GM18517 (cell line): ENCODE measurements at regions not wholly inside any gene's neighbourhood (a gene's known extent, or its start where the extent isn't known, plus 50 kb on each side); places are given as distances from the start of the nearest gene placed in this dataset.
"Not testable (repeated sequence)": the region's sequence is repeated elsewhere in the genome, so short reads cannot be mapped to it uniquely, and the experiment has no call there.

ENCODE experiments used
- ATAC-seq: cut with Tn5 transposase; IDR thresholded peaks from one replicate; pipeline ENCODE4 v1.9.1; 2021; ENCODE audit warnings: mild to moderate bottlenecking, moderate library complexity; ENCODE audit not compliant: unreplicated experiment

DNA sequence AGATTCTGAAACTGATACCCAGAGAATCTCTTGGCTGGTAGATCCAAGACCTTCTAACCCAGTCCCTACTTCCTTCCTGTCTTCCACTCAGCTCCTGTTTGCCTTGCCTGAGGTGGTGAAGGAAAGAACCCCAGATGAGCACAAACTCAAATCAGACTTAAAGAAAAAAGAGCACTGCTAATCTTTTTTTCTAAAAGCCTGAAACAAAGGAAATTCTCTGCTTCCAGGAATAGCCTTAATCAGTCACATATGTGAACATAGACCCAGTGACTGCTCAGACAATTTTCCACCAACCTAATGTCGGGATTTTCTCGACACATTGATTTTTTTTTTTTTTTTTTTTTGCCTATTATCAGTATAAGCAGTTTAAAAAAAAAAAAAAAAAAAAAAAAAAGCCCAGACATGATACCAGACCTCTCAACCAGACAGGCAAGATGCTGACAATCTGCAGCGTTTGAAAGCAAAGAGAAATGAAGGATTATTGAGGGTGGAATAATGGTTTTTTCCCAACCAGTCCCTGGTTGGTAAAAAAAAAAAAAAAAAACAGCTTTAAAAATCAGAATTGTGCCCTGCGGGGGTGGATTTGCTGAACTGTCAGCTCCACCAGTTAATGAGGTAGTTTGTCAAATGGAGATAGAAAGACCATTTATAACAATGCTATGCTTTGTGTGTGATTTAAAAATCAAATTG lies 256.8 kb upstream of the RARB start:
- no peak for ATAC-seq

DNA sequence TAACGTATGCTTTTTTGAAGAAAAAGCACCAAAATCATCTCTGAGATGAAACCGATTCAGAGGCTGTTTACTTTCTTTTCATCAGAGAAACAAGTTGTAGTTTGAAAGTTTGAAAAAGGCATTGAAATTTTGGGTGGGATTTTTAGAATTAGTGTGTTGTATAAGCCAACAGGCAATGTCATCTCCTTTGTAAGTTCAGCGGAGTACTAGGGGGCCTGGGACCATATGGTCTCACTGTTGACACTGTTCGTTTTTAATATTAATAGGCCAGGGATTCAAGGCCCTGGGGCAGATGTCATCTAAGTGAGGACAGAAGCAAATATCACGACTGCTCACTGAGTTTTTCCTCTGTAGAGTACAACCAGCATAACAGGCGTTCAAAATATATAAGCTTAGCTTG lies 256.2 kb upstream of the RARB start:
- ATAC-seq: no peak

DNA sequence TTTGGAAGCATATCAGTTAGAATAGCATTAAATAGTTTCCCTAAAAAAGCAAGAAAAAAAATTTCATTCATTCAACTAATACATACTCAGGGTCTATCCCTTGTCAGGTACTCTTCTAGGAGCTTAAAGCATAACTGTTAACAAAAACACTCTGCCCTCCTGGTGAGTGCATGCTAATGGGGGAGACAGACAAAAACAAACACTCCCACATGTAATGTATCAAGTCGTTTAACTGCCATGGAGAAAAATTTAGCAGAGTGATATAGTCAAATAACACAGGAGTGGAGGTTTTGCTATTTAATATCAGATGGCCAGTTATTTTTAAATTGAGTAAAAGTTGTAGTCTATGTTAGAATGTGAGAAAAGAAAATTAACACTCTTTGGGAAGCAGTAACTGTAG lies 254.5 kb upstream of the RARB start:
- no peak for ATAC-seq

DNA sequence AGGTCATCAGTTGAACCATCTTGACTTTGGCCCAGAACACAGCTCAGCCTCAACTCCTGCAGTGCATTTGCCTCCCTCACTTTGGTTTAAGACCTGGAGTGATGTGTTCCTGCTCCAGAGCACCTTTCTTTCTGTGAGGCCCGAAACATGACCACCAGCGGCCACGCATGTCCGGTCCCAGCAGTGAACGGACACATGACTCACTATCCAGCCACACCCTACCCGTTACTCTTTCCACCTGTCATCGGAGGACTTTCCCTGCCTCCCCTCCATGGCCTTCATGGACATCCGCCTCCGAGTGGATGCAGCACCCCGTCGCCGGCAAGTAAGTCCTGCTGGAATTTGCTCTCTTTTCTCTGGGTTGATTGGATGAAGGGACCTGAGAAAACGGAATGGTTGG lies 253.8 kb upstream of the RARB start:
- no peak for ATAC-seq

DNA sequence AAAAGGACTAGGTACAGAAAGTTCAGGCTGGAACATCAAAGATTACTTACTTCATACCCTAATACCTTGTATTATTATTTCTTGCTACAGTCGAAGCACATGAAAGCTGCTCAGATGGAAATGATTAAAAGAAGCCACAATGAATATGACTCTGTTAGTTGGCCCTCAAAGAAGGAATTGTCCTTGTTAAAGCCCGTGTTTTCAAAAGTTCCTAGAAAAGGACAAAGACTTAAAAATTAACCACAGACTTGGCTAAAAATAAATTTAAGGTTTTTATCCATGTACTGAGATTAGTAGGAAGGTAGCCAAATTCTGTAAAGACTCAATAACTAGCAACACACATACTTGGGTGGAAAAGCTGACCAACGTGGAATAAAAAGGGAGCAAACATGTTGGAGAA lies 251.0 kb upstream of the RARB start:
- no peak for ATAC-seq

DNA sequence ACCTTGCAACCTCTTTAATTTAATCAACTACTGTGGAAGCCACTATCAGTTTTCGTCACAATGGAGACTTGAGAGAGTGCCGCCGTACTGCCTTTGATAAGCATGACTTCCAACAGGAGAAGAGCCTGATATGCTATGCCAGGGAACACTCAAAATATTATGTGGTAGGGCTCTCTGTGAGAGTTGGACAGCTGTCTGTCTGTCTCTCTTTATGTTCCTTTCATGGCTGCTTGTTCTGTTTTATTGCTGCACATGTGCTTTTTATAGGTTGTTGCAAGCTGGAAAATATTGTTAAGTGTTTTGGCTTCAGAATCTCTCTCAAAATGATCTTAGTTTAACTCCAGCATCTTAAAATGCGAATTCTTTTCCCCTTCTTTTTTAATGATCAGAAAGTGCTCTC lies 249.4 kb upstream of the RARB start:
- ATAC-seq: no peak

DNA sequence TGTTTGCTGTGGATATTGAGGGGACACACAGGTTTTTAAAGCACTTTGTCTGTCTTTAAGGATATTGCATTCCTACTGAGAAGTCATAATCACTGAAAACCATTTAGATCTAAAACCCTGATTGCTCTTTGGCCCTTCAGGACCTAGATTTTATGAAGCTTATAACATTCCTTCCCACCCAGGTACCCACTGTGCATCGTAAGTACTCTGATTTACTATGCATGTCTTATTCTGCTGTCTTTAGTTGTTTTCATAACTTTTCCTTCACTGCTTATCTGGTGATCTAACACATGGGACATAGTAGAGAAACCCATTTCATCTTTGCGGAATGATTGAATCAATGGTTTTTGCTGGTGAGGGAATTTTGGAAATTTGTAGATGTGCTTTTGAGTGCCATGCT lies 247.0 kb upstream of the RARB start:
- no peak for ATAC-seq

DNA sequence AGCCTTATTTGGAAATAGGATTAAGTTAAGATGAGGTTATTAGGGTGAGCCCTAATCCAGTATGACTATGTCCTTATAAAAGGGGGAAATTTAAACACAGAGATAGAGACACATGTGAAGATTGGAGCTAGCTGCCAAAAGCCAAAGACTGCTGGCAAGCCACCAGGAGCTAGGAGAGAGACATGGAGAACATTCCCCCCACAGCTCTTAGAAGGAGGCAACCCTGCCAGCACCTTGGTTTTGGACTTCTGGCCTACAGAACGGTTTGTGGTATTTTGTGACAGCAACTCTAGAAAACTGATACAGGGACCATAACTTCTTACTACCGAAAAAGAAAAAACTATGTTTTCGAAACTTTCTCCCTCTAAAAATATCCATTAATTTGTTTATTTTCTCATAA lies 245.3 kb upstream of the RARB start:
- no peak for ATAC-seq

DNA sequence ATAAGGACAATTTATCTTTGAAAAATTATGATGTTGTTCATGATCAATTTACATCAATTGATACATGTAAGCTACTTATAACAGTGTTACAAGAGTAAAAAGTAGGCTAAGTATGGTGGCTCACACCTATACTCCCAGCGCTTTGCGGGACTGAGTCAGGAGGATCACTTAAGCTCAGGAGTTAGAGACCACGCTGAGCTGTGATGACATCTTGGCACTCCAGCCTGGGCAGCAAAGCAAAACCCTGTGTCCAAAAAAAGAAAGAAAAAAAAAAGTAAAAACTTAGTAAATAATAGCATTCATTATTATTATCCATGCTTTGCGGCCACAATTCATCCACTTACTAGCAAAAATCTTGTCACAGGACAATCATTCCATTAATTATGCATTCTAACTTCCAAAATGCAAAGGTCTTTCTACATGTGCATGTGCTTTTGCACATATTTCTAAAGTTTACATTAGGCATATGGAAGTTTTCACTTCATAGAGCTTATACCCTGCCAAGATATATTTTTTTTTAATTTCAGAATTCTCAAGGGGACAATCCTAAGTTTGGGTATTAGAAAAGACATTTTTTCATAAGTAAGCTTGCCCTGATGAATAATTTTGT lies 243.3 kb upstream of the RARB start:
- no peak for ATAC-seq

DNA sequence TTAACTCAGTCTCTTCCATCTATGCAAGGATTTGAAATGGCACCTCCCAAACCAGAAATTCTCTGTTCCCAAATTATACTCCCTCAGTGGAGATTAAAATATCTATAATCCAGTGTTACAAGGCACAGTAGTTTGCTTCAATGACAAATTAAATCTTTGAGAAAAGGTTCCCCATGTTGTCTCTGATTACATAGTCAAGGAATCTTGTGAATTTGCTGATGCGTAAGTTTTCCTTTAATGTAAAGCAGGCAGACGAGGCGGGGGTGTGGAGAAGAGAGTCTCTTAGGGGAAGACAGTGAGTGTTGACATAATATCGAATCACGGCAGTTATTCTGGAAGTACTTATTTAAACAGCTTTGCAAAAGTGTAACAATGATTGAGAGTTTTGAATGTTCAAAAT lies 236.4 kb upstream of the RARB start:
- no peak for ATAC-seq

DNA sequence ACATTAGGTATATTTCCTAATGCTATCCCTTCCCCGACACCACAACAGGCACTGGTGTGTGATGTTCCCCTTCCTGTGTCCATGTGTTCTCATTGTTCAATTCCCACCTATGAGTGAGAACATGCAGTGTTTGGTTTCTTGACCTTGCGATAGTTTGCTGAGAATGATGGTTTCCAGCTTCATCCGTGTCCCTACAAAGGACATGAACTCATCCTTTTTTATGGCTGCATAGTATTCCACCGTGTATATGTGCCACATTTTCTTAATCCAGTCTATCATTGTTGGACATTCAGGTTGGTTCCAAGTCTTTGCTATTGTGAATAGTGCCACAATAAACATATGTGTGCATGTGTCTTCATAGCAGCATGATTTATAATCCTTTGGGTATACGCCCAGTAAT lies 228.5 kb upstream of the RARB start:
- not testable (repeated sequence) for ATAC-seq

DNA sequence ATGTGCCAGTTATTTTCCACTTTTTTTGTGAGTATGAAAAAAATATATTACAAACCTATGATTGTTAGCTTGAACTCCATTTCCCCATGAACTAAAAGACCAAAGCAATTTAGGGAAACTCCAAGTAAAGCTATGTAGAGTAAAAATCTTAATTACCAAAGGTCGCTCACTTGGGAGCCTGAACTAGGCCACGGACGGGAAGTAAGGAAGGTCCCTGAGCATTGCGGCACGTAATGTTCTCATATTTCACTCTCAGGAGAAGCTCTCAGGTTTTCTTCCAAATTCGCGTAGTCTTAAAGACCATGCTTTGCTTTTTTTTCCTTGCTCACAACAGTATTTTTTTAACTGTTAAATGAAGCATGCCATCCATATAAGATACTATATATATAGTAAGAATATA lies 215.3 kb upstream of the RARB start:
- no peak for ATAC-seq

DNA sequence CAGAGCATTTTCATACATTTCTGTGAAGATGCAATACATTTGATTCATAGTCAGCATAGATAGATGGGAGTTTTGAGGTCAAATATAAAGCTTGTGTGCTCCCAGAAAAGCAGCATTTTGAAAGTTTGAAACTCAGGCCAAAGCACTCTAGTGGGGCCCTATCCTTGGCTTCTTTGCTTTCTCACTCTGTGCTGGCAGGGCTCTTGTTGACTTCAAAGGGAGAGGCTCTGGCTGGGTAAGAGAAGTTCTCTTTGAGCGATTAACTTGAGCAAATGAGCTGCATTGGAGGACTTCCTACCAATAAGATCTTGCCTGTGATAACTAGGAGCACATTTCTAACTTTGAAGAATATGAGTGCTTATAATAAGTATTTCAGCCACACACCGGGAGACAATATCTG lies 214.0 kb upstream of the RARB start:
- ATAC-seq: no peak

DNA sequence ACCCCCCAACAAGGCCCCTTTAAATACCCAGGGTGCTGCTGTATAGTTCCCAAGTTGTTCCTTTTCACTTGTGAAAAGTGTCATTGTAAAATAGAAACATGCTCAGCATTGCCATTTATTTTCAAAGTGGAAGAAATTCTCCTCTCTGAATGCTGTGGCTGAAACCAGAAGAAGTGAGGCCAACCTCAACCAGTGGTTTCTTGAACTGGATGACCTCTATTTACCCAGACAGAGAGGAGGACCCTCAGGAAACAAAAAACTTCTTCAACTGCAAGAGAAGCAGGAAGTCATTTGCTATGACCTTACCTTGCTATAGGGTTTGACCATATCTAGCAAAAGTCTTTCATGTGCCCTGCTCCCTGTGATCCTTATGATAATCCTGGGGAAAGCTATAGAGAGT lies 209.7 kb upstream of the RARB start:
- ATAC-seq: no peak

DNA sequence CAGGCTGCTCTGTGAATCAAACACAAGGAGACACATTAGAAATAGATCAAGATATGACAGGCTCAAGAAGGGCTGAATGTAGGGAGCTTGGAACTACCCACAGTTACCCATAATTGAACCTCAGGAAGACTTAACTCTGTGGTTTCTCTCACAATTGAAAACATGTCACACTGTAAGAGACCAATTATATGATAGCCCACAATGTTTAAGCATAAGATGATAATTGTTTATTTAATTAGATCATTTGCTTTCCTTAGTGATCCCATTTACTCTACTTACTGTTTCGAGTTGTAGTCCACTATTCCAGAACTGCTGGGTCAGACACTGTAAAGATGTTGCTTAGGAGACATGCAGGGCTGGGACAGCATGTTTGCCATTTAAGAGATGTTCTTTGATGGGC lies 201.3 kb upstream of the RARB start:
- no peak for ATAC-seq

DNA sequence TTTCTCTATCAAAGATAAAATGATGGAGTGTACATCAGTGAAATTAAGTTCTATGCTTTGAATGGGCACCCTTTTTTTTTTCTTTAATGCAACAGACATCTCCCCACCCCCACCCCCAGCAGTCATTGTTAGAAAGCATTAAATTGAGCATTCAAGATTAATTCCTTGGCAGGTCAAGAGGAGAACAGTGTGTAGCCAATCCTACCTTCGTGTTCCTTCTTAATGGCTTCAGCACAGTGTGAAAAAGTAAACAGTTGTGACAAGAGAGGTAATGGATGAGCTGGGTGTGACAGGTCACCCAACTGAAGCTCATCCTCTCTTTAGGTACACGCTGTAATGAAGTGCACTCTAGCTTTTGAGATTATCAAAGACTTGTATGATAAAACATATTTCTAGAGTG lies 198.5 kb upstream of the RARB start:
- no peak for ATAC-seq

DNA sequence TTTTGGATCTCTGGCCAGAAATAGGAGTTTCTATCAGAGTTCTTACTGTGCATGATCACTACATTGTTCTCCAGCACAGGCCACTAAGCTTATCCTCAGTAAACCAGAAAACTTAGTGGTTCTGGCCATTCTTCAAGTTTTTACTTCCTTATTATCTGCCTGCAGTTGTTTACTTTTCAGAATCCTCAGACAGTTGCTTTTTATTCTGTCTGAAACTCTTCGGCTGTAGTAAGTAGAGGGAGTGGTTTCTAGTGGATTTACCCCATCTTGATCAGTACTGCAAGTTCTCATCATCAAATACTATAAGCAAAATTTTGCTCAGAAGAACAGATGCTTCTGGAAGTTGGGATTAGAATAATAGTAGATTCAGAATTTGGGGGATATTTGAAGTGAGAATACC lies 193.0 kb upstream of the RARB start:
- ATAC-seq: no peak

DNA sequence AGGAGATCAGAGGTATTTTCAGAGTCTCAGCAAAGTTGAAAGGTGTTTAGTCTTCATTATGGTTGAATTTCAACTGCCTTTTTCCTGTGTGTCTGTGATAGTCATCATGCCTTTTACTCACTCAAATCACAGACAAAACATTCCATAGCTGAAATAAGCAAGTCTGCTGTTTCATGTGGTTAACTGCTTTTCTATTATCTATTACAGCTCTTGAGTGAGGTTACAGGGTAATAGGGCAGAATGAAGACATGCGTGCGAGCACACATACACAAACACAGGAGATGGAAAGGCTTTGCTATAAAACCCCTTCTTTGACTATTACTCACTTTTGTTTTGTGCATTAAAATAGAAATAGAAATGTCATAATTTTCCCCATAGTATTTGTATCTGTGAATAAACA lies 192.6 kb upstream of the RARB start:
- no peak for ATAC-seq

DNA sequence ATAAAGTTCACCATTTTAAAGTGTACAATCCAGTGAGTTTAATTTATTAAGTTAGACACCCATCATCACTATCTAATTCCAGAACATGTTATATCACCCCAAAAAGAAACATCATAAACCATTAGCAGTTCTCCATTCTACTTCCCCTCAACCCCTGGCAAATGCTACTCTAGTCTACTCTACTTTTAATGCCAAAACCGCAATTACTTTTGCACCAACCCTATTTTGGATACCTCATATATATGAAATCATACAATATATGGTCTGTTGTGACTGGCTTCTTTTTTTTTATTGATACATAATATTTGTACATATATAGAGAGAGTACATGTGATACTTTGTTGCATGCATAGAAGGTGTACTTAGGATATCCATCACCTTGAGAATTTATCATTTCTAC lies 190.5 kb upstream of the RARB start:
- no peak for ATAC-seq

DNA sequence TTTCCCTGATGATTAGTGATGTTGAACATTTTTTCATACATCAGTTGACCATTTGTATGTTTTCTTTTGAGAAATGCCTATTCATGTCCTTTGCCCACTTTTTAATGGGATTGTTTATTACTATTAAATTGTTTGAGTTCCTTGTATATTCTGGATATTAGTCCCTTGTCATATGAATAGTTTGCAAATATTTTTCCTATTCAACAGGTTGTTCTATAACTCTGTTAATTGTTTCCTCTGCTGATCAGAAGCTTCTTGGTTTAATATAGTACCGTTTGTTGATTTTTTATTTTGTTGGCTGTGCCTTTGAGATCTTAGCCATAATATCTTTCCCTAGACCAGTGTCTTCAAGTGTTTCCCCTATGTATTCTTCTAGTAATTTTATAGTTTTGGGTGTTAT lies 189.0 kb upstream of the RARB start:
- no peak for ATAC-seq

DNA sequence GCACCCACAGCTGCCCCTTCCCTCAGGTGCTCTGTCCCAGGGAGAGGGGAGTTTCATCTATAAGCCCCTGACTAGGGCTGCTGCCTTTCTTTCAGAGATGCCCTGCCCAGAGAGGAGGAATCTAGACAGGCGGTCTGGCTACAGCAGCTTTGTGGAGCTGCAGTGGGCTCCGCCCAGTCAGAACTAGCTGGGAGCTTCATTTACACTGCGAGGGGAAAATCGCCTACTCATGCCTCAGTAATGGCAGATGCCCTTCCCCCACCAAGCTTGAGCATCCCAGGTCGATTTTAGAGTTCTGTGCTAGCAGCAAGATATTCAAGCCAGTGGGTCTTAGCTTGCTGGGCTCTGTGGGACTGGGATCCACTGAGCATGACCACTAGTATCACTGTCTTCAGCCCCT lies 181.2 kb upstream of the RARB start:
- no peak for ATAC-seq

DNA sequence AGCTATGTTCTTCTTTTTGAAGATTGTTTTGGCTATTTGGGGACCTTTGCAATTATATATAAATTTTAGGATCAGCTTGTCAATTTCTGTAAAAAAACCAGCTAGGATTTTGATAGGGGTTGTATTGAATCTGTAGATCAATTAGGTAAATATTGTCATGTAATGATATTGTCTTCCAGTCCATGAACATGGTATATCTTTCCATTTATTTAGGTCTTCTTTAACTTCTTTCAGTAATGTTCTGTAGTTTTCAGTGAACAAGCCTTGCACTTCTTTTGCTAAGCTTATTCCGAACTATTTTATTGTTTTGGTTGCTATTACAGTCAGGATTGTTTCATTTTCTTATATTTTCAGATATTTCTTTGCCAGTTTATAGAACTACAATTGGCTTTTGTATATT lies 175.8 kb upstream of the RARB start:
- ATAC-seq: no peak

DNA sequence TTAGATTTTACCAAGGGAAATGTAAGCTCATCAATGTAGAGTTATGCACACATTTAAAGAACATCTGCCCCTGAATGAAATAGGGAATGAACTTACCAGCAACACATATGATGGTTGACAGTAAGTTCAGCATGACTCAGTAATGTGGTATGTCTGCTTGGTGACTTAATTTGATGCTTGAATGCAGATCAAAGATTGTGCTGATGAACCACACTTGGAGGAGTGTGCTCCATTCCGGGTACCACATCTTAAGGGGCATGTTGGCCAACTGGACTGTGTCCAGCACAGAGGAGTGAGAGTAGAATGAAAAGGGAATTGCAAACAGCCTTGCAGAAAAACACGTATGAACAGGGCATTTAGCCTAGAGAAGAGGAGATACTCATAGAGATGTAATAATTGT lies 171.0 kb upstream of the RARB start:
- no peak for ATAC-seq
